Upper lobe of right lung (tissue), 1 donor: ENCODE measurements at regions not wholly inside any gene's neighbourhood (a gene's known extent, or its start where the extent isn't known, plus 50 kb on each side); places are given as distances from the start of the nearest gene placed in this dataset.
"Not testable (repeated sequence)": the region's sequence is repeated elsewhere in the genome, so short reads cannot be mapped to it uniquely, and the experiment has no call there.

Experiments used
- ATAC-seq: fragments of 200-7000 bp; cut with Tn5 transposase; one replicate; pipeline ENCODE4 v1.9.1; 2020; ENCODE audit warnings: mild to moderate bottlenecking, moderate library complexity
- DNase-seq: peaks from one replicate; pipeline ENCODE4 v3.0.0-alpha.2; 2020
- H3K27ac ChIP-seq: fragments of 200-600 bp; one replicate; pipeline ENCODE4 v1.8.0; 2022
- H3K27me3 ChIP-seq: fragments of 200-600 bp; one replicate; pipeline ENCODE4 v1.8.0; 2022; ENCODE audit warnings: mild to moderate bottlenecking
- H3K36me3 ChIP-seq: fragments of 200-600 bp; one replicate; pipeline ENCODE4 v1.8.0; 2022
- H3K4me1 ChIP-seq: fragments of 200-600 bp; one replicate; pipeline ENCODE4 v1.8.0; 2022
- H3K4me3 ChIP-seq: fragments of 200-600 bp; one replicate; pipeline ENCODE4 v1.8.0; 2022; ENCODE audit warnings: mild to moderate bottlenecking
- H3K9me3 ChIP-seq: fragments of 200-600 bp; one replicate; pipeline ENCODE4 v1.8.0; 2022
- CTCF ChIP-seq: fragments of 200-600 bp; IDR thresholded peaks from one replicate; pipeline ENCODE4 v1.8.0; 2022; ENCODE audit warnings: antibody characterized with exemption
- intact Hi-C: fragments of 100-400 bp; cut with DNase I; formaldehyde crosslinking; loops from one replicate; pipeline ENCODE4 v1.11.0; 2022
- donor health status: DM: no; HTN: yes; CAD: no; lungs with severe emphysema.

GRCh38 chr3:177460047-177460446 lies 262.8 kb upstream of the TBL1XR1 start:
- ATAC-seq, result no peak
- no peaks in the 10 kb centered on the region for H3K9me3 ChIP-seq
- H3K36me3 ChIP-seq, result no peaks in the 10 kb centered on the region
- peak overlapping the region; percentile 25 for H3K27ac ChIP-seq
- no peaks in the 10 kb centered on the region for H3K27me3 ChIP-seq
- no peak overlapping the region for H3K4me3 ChIP-seq
- intact Hi-C loops, result no loop called here
- peaks cover 4% of the 10 kb centered on the region for H3K4me1 ChIP-seq
- DNase-seq, result no peak
- TF ChIP-seq CTCF, result no peak

GRCh38 chr3:177461765-177462164 lies 264.5 kb upstream of the TBL1XR1 start:
- no peaks in the 10 kb centered on the region for H3K9me3 ChIP-seq
- no peak for TF ChIP-seq CTCF
- no peak overlapping the region for H3K4me3 ChIP-seq
- H3K27ac ChIP-seq, result no peak overlapping the region
- DNase-seq (no peak), ATAC-seq (no peak)
- no peaks in the 10 kb centered on the region for H3K27me3 ChIP-seq
- H3K36me3 ChIP-seq, result no peaks in the 10 kb centered on the region
- peaks cover 4% of the 10 kb centered on the region for H3K4me1 ChIP-seq
- intact Hi-C loops, result no loop called here

- DNase-seq, H3K27me3 ChIP-seq, H3K9me3 ChIP-seq, ATAC-seq, H3K4me3 ChIP-seq, intact Hi-C loops, H3K36me3 ChIP-seq, H3K4me1 ChIP-seq, H3K27ac ChIP-seq: not testable (repeated sequence)
Observed at GRCh38 chr3:177463341-177463740, 266.1 kb upstream of the TBL1XR1 start.

GRCh38 chr3:177463863-177464262 lies 266.6 kb upstream of the TBL1XR1 start:
- Histone ChIP-seq H3K27ac (no peak overlapping the region), H3K4me3 (no peak overlapping the region), H3K4me1 (peaks cover 4% of the 10 kb centered on the region), H3K27me3 (no peaks in the 10 kb centered on the region), H3K36me3 (no peaks in the 10 kb centered on the region), H3K9me3 (no peaks in the 10 kb centered on the region)
- intact Hi-C loops, result no loop called here
- DNase-seq (no peak), ATAC-seq (peak; percentile 50)
- TF ChIP-seq CTCF, result no peak

GRCh38 chr3:177464392-177465256 lies 267.3 kb upstream of the TBL1XR1 start:
- H3K27me3 ChIP-seq, result no peaks in the 10 kb centered on the region
- no peak overlapping the region for H3K27ac ChIP-seq
- DNase-seq (no peak), ATAC-seq (no peak)
- no peak for TF ChIP-seq CTCF
- no peaks in the 10 kb centered on the region for H3K9me3 ChIP-seq
- H3K4me1 ChIP-seq, result peaks cover 4% of the 10 kb centered on the region
- no peaks in the 10 kb centered on the region for H3K36me3 ChIP-seq
- H3K4me3 ChIP-seq, result no peak overlapping the region
- intact Hi-C loops, result no loop called here

GRCh38 chr3:177465257-177465642 lies 268.0 kb upstream of the TBL1XR1 start:
- no peaks in the 10 kb centered on the region for H3K36me3 ChIP-seq
- H3K4me1 ChIP-seq, result peaks cover 4% of the 10 kb centered on the region
- no peak for TF ChIP-seq CTCF
- no peak overlapping the region for H3K4me3 ChIP-seq
- H3K27ac ChIP-seq, result no peak overlapping the region
- H3K9me3 ChIP-seq, result no peaks in the 10 kb centered on the region
- no peaks in the 10 kb centered on the region for H3K27me3 ChIP-seq
- peak; percentile 26 for ATAC-seq
- intact Hi-C loops, result no loop called here
- DNase-seq, result no peak
